Brain microvascular endothelial cell (primary cell): ENCODE measurements at regions not wholly inside any gene's neighbourhood (a gene's known extent, or its start where the extent isn't known, plus 50 kb on each side); places are given as distances from the start of the nearest gene placed in this dataset.

Experiments
- DNase-seq: peaks from one replicate; pipeline ENCODE4 v3.0.0-alpha.2; 2020
- H3K27ac ChIP-seq: fragments of 250-450 bp; sonication (Bioruptor Pico); 2 replicates; pipeline ENCODE4 v1.5.1; 2020; ENCODE audit warnings: mild to moderate bottlenecking, moderate library complexity
- H3K27me3 ChIP-seq: fragments of 250-450 bp; sonication (Bioruptor Pico); replicated peaks from 2 replicates; pipeline ENCODE4 v1.5.1; 2020; ENCODE audit warnings: mild to moderate bottlenecking
- H3K36me3 ChIP-seq: fragments of 250-450 bp; sonication (Bioruptor Pico); replicated peaks from 2 replicates; pipeline ENCODE4 v1.5.1; 2020; ENCODE audit warnings: mild to moderate bottlenecking
- H3K4me3 ChIP-seq: 2 replicates; pipeline ENCODE4 v1.5.1; 2011; ENCODE audit warnings: low read depth, mild to moderate bottlenecking, control low read depth, low read length, moderate library complexity
- in situ Hi-C: cut with HindIII; loops from 2 replicates; pipeline ENCODE4 v1.10.0; 2017; ENCODE audit warnings: low sequenced_read_pairs, low pct_ligation_motif_present
- TF ChIP-seq, protein P1 (sequence below): IDR thresholded peaks from 2 replicates; pipeline ENCODE4 v1.5.1; 2011; ENCODE audit warnings: low read depth, mild to moderate bottlenecking, moderate library complexity, low read length, control low read depth, inconsistent platforms; ENCODE audit errors: missing control alignments

DNA sequence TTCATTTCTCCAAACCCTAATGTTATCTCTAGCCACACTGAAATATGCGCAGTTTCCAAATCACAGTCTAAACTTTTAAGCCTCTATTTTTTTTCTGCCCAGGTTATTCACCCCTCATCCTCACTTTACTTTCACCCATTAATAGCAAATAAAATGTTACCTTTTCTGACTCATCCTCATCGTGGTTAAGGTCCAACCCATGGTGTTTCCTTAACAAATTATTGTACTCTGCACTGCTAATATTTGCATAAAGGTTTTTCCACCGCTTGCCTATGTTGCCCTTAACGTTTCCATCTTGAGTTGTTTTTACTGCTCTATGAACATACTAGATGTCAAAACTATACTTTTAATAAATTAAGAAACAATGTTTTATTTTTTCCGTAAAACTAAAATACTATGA lies 780.9 kb upstream of the KLHL1 start:
- Histone ChIP-seq H3K27ac (no peak overlapping the region), H3K36me3 (no peaks in the 10 kb centered on the region), H3K4me3 (no peak overlapping the region), H3K27me3 (no peaks in the 10 kb centered on the region)
- TF ChIP-seq, protein P1, sequence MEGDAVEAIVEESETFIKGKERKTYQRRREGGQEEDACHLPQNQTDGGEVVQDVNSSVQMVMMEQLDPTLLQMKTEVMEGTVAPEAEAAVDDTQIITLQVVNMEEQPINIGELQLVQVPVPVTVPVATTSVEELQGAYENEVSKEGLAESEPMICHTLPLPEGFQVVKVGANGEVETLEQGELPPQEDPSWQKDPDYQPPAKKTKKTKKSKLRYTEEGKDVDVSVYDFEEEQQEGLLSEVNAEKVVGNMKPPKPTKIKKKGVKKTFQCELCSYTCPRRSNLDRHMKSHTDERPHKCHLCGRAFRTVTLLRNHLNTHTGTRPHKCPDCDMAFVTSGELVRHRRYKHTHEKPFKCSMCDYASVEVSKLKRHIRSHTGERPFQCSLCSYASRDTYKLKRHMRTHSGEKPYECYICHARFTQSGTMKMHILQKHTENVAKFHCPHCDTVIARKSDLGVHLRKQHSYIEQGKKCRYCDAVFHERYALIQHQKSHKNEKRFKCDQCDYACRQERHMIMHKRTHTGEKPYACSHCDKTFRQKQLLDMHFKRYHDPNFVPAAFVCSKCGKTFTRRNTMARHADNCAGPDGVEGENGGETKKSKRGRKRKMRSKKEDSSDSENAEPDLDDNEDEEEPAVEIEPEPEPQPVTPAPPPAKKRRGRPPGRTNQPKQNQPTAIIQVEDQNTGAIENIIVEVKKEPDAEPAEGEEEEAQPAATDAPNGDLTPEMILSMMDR, result no peak
- no peak for DNase-seq
- in situ Hi-C loops, result no loop called here

DNA sequence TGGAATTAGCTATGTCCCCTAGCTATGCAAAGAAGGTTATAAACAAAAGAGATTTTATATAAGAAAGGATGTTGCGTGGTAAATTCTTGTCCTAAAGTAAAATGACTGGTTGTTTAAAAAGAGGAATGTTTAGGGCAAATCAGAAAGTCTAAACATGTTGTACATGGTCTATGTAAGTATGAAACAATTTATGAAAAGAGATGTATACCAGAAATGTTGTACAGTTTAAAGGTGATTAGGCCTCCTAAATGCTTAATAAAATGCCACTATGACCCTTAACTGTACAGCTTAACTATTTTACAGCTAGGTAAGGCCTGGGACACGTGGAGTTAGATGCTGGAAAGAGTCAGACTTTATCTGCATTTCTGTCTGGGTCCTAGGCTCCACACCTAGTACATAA lies 775.9 kb upstream of the KLHL1 start:
- Histone ChIP-seq H3K36me3 (no peaks in the 10 kb centered on the region), H3K27me3 (no peaks in the 10 kb centered on the region), H3K27ac (no peak overlapping the region), H3K4me3 (no peak overlapping the region)
- DNase-seq, result no peak
- in situ Hi-C loops, result no loop called here
- TF ChIP-seq, protein P1, result no peak

DNA sequence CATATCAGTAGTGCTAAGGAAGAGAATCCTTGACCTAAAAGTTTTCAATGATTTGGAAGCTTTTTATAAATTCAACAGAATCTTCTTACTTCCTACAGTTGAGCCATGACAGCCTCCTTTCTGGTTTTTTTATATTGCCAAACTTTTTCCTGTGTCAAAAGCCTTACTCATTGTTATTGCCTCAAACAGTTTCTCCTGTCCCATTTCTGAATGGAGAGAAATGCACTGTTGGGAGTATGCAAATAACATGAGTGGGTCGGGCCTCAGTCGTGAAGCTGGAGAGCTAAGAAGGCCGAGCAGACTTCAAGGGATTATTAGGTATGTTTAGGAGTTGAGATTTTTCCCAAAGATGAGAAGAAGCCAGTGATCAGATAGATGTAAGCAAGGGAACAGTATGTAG lies 766.4 kb upstream of the KLHL1 start:
- in situ Hi-C loops, result no loop called here
- TF ChIP-seq, protein P1, result no peak
- no peaks in the 10 kb centered on the region for H3K36me3 ChIP-seq
- no peak for DNase-seq
- H3K4me3 ChIP-seq, result no peak overlapping the region
- no peak overlapping the region for H3K27ac ChIP-seq
- H3K27me3 ChIP-seq, result no peaks in the 10 kb centered on the region

DNA sequence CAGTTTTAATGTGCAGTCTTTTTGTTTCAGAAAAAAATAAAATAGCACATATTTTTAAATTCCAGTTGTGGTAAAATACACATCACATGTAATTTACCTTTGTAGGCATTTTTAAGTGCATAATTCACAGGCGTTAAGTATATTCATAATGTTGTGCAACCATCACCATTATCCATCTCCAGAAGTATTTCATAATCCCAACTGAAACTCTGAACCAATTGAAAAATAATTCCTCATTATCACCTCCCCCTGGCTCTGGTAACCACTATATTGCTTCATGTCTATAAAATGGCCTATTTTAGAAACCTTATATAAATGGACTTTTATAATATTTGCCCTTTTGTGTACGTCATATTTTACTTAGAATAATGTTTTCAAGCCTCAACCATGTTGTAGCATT lies 756.5 kb upstream of the KLHL1 start:
- Histone ChIP-seq H3K27ac (no peak overlapping the region), H3K36me3 (no peaks in the 10 kb centered on the region), H3K4me3 (no peak overlapping the region), H3K27me3 (no peaks in the 10 kb centered on the region)
- TF ChIP-seq, protein P1, result no peak
- DNase-seq, result no peak
- in situ Hi-C loops, result no loop called here

DNA sequence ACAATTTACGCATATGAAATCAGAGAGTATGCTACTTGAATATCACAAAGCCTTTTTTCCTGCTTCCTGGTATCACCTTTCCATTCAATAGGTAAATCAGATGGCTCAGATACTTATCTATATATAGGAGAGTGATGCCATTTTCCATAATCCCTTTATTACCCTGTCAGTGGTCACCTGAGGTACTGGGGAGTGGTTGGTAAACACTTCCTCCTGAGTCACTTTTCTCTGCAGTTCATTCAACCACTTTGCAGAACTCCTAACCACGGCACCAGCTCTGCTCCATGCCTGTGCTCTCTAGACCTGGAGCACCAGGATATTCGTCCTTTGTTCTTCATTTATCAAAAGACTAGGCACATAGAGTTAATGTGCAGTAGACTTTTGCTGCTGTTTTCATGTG lies 748.5 kb upstream of the KLHL1 start:
- Histone ChIP-seq H3K27me3 (no peaks in the 10 kb centered on the region), H3K36me3 (no peaks in the 10 kb centered on the region), H3K27ac (no peak overlapping the region), H3K4me3 (no peak overlapping the region)
- in situ Hi-C loops, result no loop called here
- TF ChIP-seq, protein P1, result no peak
- no peak for DNase-seq

DNA sequence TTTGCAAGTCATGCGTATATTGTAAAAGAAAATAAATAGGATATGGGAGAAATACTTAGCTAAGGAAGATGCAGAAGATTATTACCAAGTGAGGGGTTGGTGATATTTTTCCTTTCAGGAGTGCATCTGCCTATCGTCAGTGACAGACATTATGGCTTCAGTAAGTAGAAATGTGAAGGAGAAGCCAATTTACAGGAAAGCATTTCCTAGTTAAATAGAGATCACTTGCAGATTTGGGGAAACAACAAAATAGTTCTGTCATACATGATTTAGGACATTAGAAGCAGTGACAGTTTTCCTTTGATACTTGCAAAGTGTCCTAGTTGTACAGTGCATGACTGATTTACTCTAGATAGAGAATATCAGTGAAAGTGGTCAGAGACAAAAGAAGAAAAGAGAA lies 747.8 kb upstream of the KLHL1 start:
- Histone ChIP-seq H3K36me3 (no peaks in the 10 kb centered on the region), H3K4me3 (no peak overlapping the region), H3K27me3 (no peaks in the 10 kb centered on the region), H3K27ac (no peak overlapping the region)
- TF ChIP-seq, protein P1, result no peak
- no peak for DNase-seq
- in situ Hi-C loops, result no loop called here
